SK-N-SH (cell line): ENCODE measurements at regions not wholly inside any gene's neighbourhood (a gene's known extent, or its start where the extent isn't known, plus 50 kb on each side); places are given as distances from the start of the nearest gene placed in this dataset.

ENCODE experiments used
- CTCF ChIA-PET: fragments of 300-600, 350-600 bp; formaldehyde crosslinking; extraction: SDS; loops from one replicate; lab custom pipeline; 2021; lab: Yijun Ruan, JAX
- POLR2A ChIA-PET: fragments of 350-600 bp; sonication (Branson Sonifier 250); formaldehyde crosslinking; extraction: SDS; loops from one replicate; lab custom pipeline; 2020; ENCODE audit warnings: antibody characterized with exemption, inconsistent platforms; lab: Yijun Ruan, JAX
- DNase-seq: peaks from one replicate; pipeline ENCODE4 v3.0.0; 2012
- H2AFZ ChIP-seq: fragments of 200-600 bp; sonication (generic); 2 replicates; pipeline ENCODE4 v1.8.1; 2016; ENCODE audit warnings: antibody characterized with exemption, mild to moderate bottlenecking, low read depth
- H3F3A ChIP-seq: fragments of 200-600 bp; sonication (generic); replicated peaks from 2 replicates; pipeline ENCODE3; 2016; ENCODE audit warnings: antibody characterized with exemption, mild to moderate bottlenecking; ENCODE audit not compliant: insufficient read depth
- H3K27ac ChIP-seq, 2 experiments: fragments of 200-500 bp in 1 of 2; fragments of 200-600 bp in 1 of 2; sonication (Bioruptor generic) in 1 of 2; sonication (generic), shearing (Covaris generic) in 1 of 2; 2 replicates each; pipeline versions ENCODE4 v1.5.1 to v1.6.1; 2014 to 2016; ENCODE audit warnings: low read depth in 2 of 2, inconsistent platforms in 1 of 2, low read length in 1 of 2, mild to moderate bottlenecking in 1 of 2, mixed read lengths in 1 of 2
- H3K27me3 ChIP-seq: fragments of 200-600 bp; sonication (generic), shearing (Covaris generic); 2 replicates; pipeline ENCODE4 v1.6.1; 2016; ENCODE audit warnings: mixed run types; ENCODE audit not compliant: insufficient read depth
- H3K36me3 ChIP-seq, 2 experiments: fragments of 200-500 bp in 1 of 2; fragments of 200-600 bp in 1 of 2; sonication (Bioruptor generic) in 1 of 2; sonication (generic) in 1 of 2; replicated peaks in 1 of 2; 2 replicates each; pipeline versions ENCODE3 to v1.5.1; 2014 to 2016; ENCODE audit warnings: low read length in 1 of 2, mild to moderate bottlenecking in 1 of 2; ENCODE audit not compliant: insufficient read depth in 2 of 2, control insufficient read depth in 1 of 2
- H3K4me1 ChIP-seq, 2 experiments: fragments of 200-500 bp in 1 of 2; fragments of 200-600 bp in 1 of 2; sonication (Bioruptor generic) in 1 of 2; sonication (generic), shearing (Covaris generic) in 1 of 2; 2 replicates each; pipeline versions ENCODE4 v1.5.1 to v1.6.1; 2014 to 2016; ENCODE audit warnings: low read depth in 1 of 2, low read length in 1 of 2, mixed run types in 1 of 2; ENCODE audit not compliant: insufficient read depth in 2 of 2, control insufficient read depth in 1 of 2
- H3K4me2 ChIP-seq: fragments of 200-600 bp; sonication (generic), shearing (Covaris generic); 2 replicates; pipeline ENCODE4 v1.6.1; 2017; ENCODE audit warnings: mixed run types
- H3K4me3 ChIP-seq, 2 experiments: fragments of 200-500 bp in 1 of 2; fragments of 200-600 bp in 1 of 2; sonication (Bioruptor generic) in 1 of 2; sonication (generic), shearing (Covaris generic) in 1 of 2; 2 replicates each; pipeline versions ENCODE4 v1.5.1 to v1.8.1; 2014 to 2016; ENCODE audit warnings: low read depth in 2 of 2, inconsistent platforms in 1 of 2, low read length in 1 of 2, mild to moderate bottlenecking in 1 of 2, mixed read lengths in 1 of 2, moderate library complexity in 1 of 2
- H3K79me2 ChIP-seq: fragments of 200-600 bp; sonication (generic); 2 replicates; pipeline ENCODE4 v1.8.1; 2017; ENCODE audit warnings: mild to moderate bottlenecking; ENCODE audit not compliant: insufficient read depth
- H3K9ac ChIP-seq: fragments of 200-600 bp; sonication (generic); 2 replicates; pipeline ENCODE4 v1.6.1; 2017; ENCODE audit warnings: mixed run types
- H3K9me2 ChIP-seq: fragments of 200-600 bp; sonication (generic); 2 replicates; pipeline ENCODE4 v1.6.1; 2017; ENCODE audit warnings: mixed run types
- H3K9me3 ChIP-seq: fragments of 200-600 bp; sonication (generic); 2 replicates; pipeline ENCODE4 v1.6.1; 2017; ENCODE audit warnings: mixed run types, mild to moderate bottlenecking, moderate library complexity
- H4K20me1 ChIP-seq: fragments of 200-600 bp; sonication (generic); 2 replicates; pipeline ENCODE4 v1.6.1; 2017; ENCODE audit warnings: mild to moderate bottlenecking, mixed run types; ENCODE audit not compliant: insufficient read depth
- CHD2 ChIP-seq: fragments of 150-350 bp; IDR thresholded peaks from 2 replicates; pipeline ENCODE4 v1.6.1; 2018; ENCODE audit warnings: low read length; ENCODE audit not compliant: partially characterized antibody
- EP300 ChIP-seq, 2 experiments: IDR thresholded peaks; 2 replicates each; pipeline versions ENCODE4 v1.4.0 to v1.6.1; 2012; ENCODE audit warnings: borderline replicate concordance in 1 of 2, low read depth in 1 of 2, low read length in 1 of 2
- FOXM1 ChIP-seq: IDR thresholded peaks from 2 replicates; pipeline ENCODE4 v1.4.0; 2012; ENCODE audit warnings: low read depth, mild to moderate bottlenecking
- GABPA ChIP-seq: IDR thresholded peaks from 2 replicates; pipeline ENCODE4 v1.4.0; 2012; ENCODE audit warnings: low read depth, mild to moderate bottlenecking
- GATA2 ChIP-seq: sonication (generic); formaldehyde crosslinking; IDR thresholded peaks from 2 replicates; pipeline ENCODE4 v1.5.0; 2020; ENCODE audit warnings: mild to moderate bottlenecking, missing genetic modification reagents
- MEF2A ChIP-seq: IDR thresholded peaks from 2 replicates; pipeline ENCODE4 v1.4.0; 2012; ENCODE audit warnings: low read depth, borderline replicate concordance
- NFIC ChIP-seq: IDR thresholded peaks from 2 replicates; pipeline ENCODE4 v1.4.0; 2012; ENCODE audit warnings: borderline replicate concordance
- NRF1 ChIP-seq: IDR thresholded peaks from 2 replicates; pipeline ENCODE4 v1.6.1; 2012; ENCODE audit warnings: low read depth, mild to moderate bottlenecking, low read length
- POLR2AphosphoS5 ChIP-seq: IDR thresholded peaks from 2 replicates; pipeline ENCODE4 v1.6.1; 2012; ENCODE audit warnings: low read depth, low read length
- RAD21 ChIP-seq: IDR thresholded peaks from 2 replicates; pipeline ENCODE4 v1.6.1; 2012; ENCODE audit warnings: mild to moderate bottlenecking, low read length
- RFX5 ChIP-seq: IDR thresholded peaks from 2 replicates; pipeline ENCODE4 v1.6.1; 2012; ENCODE audit warnings: mild to moderate bottlenecking, improper control_type of control experiment, low read length
- RXRA ChIP-seq: IDR thresholded peaks from 2 replicates; pipeline ENCODE4 v1.4.0; 2012; ENCODE audit warnings: low read depth, mild to moderate bottlenecking, borderline replicate concordance
- SMC3 ChIP-seq: IDR thresholded peaks from 2 replicates; pipeline ENCODE4 v1.6.1; 2012; ENCODE audit warnings: low read depth, low read length, improper control_type of control experiment
- WGBS: methylation state at CpG from one replicate; pipeline ENCODE4 v1.1.6; 2017; ENCODE audit warnings: low lambda C conversion rate; 5-methylcytosine and 5-hydroxymethylcytosine counted together
- TF ChIP-seq, protein P1 (sequence below): fragments of 200-600 bp; sonication (generic); IDR thresholded peaks from 2 replicates; pipeline ENCODE4 v1.6.1; 2017; ENCODE audit warnings: antibody characterized with exemption, mild to moderate bottlenecking, moderate library complexity
- TF ChIP-seq, protein P2 (sequence below): fragments of 150-350 bp; IDR thresholded peaks from 2 replicates; pipeline ENCODE4 v1.6.1; 2017; ENCODE audit warnings: antibody characterized with exemption, low read length, low read depth, borderline replicate concordance
- TF ChIP-seq, protein P3 (sequence below): IDR thresholded peaks from 2 replicates; pipeline ENCODE4; 2012

DNA sequence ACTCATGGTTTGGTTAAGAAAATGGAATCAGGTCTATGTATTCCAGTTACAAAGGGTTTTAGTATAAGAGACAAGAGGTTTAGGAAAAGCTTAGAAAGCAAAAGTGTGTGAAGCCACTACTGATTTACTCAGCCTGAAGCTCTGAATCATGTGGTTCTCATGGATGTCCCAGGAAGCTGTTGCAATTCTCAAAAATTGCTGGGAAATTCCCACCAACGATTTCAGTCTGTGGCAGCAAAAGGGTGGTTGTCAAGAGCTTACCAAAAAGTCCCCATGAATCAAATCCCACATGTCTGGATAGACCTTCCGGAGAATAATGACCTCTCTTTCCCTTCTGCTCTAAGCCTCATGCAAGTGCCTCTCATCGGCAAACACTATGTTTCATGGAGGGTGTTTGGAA is 929.9 kb downstream of the TLE4 start:
- ChIA-PET CTCF (interaction anchor here (1.1 kb wide), 1 partner anchor 8 kb away, joined by 3 read pairs; no protein-coding TSS in a partner anchor), POLR2A (no interaction called here)
- H4K20me1 ChIP-seq, result no peaks in the 10 kb centered on the region
- H3K79me2 ChIP-seq, result no peaks in the 10 kb centered on the region
- no peaks in the 10 kb centered on the region for H3K36me3 ChIP-seq
- H3K9ac ChIP-seq, result no peak overlapping the region
- no peak overlapping the region for H3K4me3 ChIP-seq
- H3F3A ChIP-seq, result no peaks in the 10 kb centered on the region
- TF ChIP-seq EP300 (IDR thresholded peaks at IDR 0.05; ENCODE audit: borderline replicate concordance in 1 of 2, low read depth in 1 of 2, low read length in 1 of 2) (no peak), MEF2A (no peak), FOXM1 (no peak), NRF1 (no peak), NFIC (no peak), CHD2 (no peak), RFX5 (no peak), RAD21 (no peak), SMC3 (no peak), GATA2 (CRISPR knock-in tag) (no peak), RXRA (no peak), POLR2AphosphoS5 (no peak)
- TF ChIP-seq, protein P1, sequence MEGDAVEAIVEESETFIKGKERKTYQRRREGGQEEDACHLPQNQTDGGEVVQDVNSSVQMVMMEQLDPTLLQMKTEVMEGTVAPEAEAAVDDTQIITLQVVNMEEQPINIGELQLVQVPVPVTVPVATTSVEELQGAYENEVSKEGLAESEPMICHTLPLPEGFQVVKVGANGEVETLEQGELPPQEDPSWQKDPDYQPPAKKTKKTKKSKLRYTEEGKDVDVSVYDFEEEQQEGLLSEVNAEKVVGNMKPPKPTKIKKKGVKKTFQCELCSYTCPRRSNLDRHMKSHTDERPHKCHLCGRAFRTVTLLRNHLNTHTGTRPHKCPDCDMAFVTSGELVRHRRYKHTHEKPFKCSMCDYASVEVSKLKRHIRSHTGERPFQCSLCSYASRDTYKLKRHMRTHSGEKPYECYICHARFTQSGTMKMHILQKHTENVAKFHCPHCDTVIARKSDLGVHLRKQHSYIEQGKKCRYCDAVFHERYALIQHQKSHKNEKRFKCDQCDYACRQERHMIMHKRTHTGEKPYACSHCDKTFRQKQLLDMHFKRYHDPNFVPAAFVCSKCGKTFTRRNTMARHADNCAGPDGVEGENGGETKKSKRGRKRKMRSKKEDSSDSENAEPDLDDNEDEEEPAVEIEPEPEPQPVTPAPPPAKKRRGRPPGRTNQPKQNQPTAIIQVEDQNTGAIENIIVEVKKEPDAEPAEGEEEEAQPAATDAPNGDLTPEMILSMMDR, result no peak
- TF ChIP-seq, protein P2, sequence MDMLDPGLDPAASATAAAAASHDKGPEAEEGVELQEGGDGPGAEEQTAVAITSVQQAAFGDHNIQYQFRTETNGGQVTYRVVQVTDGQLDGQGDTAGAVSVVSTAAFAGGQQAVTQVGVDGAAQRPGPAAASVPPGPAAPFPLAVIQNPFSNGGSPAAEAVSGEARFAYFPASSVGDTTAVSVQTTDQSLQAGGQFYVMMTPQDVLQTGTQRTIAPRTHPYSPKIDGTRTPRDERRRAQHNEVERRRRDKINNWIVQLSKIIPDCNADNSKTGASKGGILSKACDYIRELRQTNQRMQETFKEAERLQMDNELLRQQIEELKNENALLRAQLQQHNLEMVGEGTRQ, result no peak
- TF ChIP-seq, protein P3, sequence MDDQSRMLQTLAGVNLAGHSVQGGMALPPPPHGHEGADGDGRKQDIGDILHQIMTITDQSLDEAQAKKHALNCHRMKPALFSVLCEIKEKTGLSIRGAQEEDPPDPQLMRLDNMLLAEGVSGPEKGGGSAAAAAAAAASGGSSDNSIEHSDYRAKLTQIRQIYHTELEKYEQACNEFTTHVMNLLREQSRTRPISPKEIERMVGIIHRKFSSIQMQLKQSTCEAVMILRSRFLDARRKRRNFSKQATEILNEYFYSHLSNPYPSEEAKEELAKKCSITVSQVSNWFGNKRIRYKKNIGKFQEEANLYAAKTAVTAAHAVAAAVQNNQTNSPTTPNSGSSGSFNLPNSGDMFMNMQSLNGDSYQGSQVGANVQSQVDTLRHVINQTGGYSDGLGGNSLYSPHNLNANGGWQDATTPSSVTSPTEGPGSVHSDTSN, result no peak
- no peak overlapping the region for H3K27ac ChIP-seq
- H3K9me3 ChIP-seq, result no peaks in the 10 kb centered on the region
- no peaks in the 10 kb centered on the region for H3K4me1 ChIP-seq
- H3K9me2 ChIP-seq, result no peaks in the 10 kb centered on the region
- DNase-seq, result no peak
- H2AFZ ChIP-seq, result no peak overlapping the region
- no peaks in the 10 kb centered on the region for H3K27me3 ChIP-seq
- no peak overlapping the region for H3K4me2 ChIP-seq
- WGBS, result 52% methylated on average over 3 of the region's 3 CpGs

DNA sequence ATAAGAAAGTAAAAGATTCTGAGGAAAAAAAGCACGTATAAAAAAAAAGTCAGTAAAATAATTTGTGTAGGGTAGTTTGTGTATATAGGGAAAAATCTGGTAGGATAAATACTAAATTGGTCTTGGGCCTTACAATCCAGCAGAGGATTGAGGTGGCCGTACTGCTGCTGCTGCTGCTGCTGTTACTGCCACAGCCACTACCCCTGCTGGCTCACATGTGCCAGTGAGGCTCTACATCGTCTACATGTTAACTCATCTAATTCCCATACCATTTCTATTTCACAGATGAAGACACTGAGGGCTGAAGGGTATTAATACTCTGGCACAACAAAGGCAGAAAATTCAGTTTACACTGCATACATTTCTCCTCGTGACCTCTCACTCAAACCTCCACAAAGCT is 928.5 kb downstream of the TLE4 start:
- Histone ChIP-seq H3F3A (no peaks in the 10 kb centered on the region), H4K20me1 (no peaks in the 10 kb centered on the region), H3K9me2 (no peaks in the 10 kb centered on the region), H3K79me2 (no peaks in the 10 kb centered on the region), H3K36me3 (no peaks in the 10 kb centered on the region), H3K4me1 (no peaks in the 10 kb centered on the region), H3K4me3 (no peak overlapping the region), H3K27ac (no peak overlapping the region), H3K4me2 (no peak overlapping the region), H3K9ac (no peak overlapping the region), H2AFZ (no peak overlapping the region), H3K27me3 (no peaks in the 10 kb centered on the region), H3K9me3 (no peaks in the 10 kb centered on the region)
- POLR2A ChIA-PET, result no interaction called here
- no peak for TF ChIP-seq GABPA
- 56% methylated on average over 4 of the region's 4 CpGs for WGBS
- DNase-seq, result no peak
- CTCF ChIA-PET, result interaction anchor here (1.3 kb wide), 1 partner anchor 10 kb away, joined by 3 read pairs; no protein-coding TSS in a partner anchor
